Muscle of leg (tissue), 3 donors: ENCODE measurements at regions not wholly inside any gene's neighbourhood (a gene's known extent, or its start where the extent isn't known, plus 50 kb on each side); places are given as distances from the start of the nearest gene placed in this dataset.
"Not testable (repeated sequence)": the region's sequence is repeated elsewhere in the genome, so short reads cannot be mapped to it uniquely, and the experiment has no call there.

Source experiments
- DNase-seq: peaks from one replicate; pipeline ENCODE4 v3.0.0; 2013
- H3K27ac ChIP-seq: one replicate; pipeline ENCODE4 v1.5.1; 2013; ENCODE audit warnings: mild to moderate bottlenecking, low read length, control low read depth
- H3K27me3 ChIP-seq: one replicate; pipeline ENCODE4 v1.6.1; 2013; ENCODE audit warnings: low read length; ENCODE audit not compliant: control insufficient read depth, insufficient read depth
- H3K36me3 ChIP-seq: one replicate; pipeline ENCODE4 v1.6.1; 2013; ENCODE audit warnings: low read length; ENCODE audit not compliant: control insufficient read depth, insufficient read depth
- H3K4me1 ChIP-seq: one replicate; pipeline ENCODE4 v1.6.1; 2013; ENCODE audit warnings: low read length; ENCODE audit not compliant: control insufficient read depth, insufficient read depth
- H3K4me3 ChIP-seq: one replicate; pipeline ENCODE4 v1.5.1; 2013; ENCODE audit warnings: low read length, control low read depth
- H3K9me3 ChIP-seq: replicated peaks from 2 replicates; pipeline ENCODE4 v1.6.1; 2013; ENCODE audit warnings: low read depth, low read length; ENCODE audit not compliant: control insufficient read depth
- WGBS: methylation state at CpG from one replicate; pipeline ENCODE4 v1.1.5; 2013; ENCODE audit warnings: missing lambda C conversion rate; ENCODE audit not compliant: insufficient coverage; 5-methylcytosine and 5-hydroxymethylcytosine counted together

- Histone ChIP-seq H3K4me1 (no peaks in the 10 kb centered on the region), H3K9me3 (no peaks in the 10 kb centered on the region), H3K4me3 (no peak overlapping the region), H3K27ac (no peak overlapping the region), H3K27me3 (no peaks in the 10 kb centered on the region), H3K36me3 (no peaks in the 10 kb centered on the region)
- 50% methylated on average over 1 of the region's 2 CpGs for WGBS
- no peak for DNase-seq
These were observed 1142.7 kb upstream of the SLC39A10 start for GRCh38 chr2:194514281-194514680.

DNA sequence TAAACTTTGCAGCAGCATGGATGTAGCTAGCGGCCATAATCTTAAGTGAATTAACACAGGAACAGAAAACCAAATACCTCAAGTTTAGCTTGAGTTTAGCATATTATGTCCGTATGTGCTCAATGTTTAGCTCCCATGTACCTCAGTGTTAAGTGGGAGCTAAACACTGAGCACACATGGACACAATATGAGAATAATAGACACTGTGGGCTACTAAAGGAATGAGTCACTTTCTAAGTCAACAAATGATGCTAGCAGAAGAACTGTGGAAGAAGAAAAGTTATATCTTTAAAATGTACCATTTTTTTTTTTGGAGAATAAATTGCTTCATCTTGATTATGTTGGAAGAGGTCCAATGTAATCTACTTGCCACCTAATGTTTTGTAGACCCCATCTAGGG lies 1146.0 kb upstream of the SLC39A10 start:
- not testable (repeated sequence) for H3K27ac ChIP-seq, H3K27me3 ChIP-seq, H3K4me1 ChIP-seq, H3K36me3 ChIP-seq, DNase-seq, H3K9me3 ChIP-seq, H3K4me3 ChIP-seq
- WGBS = no CpG with 5 or more reads among the region's 2 CpGs

- WGBS = 60% methylated on average over 1 of the region's 3 CpGs
- not testable (repeated sequence) for H3K9me3 ChIP-seq, H3K27me3 ChIP-seq, DNase-seq, H3K36me3 ChIP-seq, H3K27ac ChIP-seq, H3K4me3 ChIP-seq, H3K4me1 ChIP-seq
These were observed 1152.2 kb upstream of the SLC39A10 start for GRCh38 chr2:194504876-194505275.

- Histone ChIP-seq H3K27me3 (no peaks in the 10 kb centered on the region), H3K4me1 (no peaks in the 10 kb centered on the region), H3K4me3 (no peak overlapping the region), H3K36me3 (no peaks in the 10 kb centered on the region), H3K9me3 (no peaks in the 10 kb centered on the region), H3K27ac (no peak overlapping the region)
- DNase-seq = no peak
These were observed 1162.0 kb upstream of the SLC39A10 start for GRCh38 chr2:194495046-194495445.

- H3K27me3 ChIP-seq = no peaks in the 10 kb centered on the region
- DNase-seq = peak; percentile 63
- no peak overlapping the region for H3K27ac ChIP-seq
- no peaks in the 10 kb centered on the region for H3K36me3 ChIP-seq
- H3K4me3 ChIP-seq = no peak overlapping the region
- no peaks in the 10 kb centered on the region for H3K9me3 ChIP-seq
- H3K4me1 ChIP-seq = no peaks in the 10 kb centered on the region
These were observed 1162.6 kb upstream of the SLC39A10 start for GRCh38 chr2:194494401-194494800.

DNA sequence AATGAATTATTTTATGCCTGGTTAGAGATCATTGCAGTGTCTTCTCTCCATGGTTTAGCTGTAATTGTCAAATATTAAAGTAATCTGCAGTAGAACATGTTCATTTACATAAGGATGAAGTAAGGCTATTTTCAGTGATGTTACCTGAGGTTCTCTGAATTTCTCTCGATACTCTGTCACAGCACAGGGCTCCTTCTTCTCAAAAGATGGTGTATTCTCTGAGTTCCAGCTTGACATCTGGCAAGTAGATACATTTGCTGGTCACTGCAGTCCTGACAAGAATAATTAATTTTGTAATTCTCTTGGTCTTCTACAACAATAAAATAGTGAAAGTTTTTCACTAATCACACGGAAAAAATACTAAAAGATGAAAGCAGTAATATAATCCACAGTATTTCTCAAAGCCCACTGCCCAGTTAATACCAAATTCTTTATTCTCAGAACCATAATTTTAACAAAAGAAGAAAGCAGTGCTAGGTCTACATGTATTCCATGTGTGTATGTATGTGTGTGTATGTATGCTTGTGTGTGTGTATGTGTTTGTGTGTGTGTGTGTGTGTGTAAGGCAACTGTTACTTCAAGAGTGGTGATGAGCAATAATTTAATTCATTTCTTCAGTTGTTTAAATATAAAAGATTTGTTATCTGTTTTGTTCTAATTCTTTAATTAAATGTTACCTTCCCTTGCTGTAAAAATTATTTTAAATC lies 1165.5 kb upstream of the SLC39A10 start:
- Histone ChIP-seq H3K27me3 (no peaks in the 10 kb centered on the region), H3K36me3 (no peaks in the 10 kb centered on the region), H3K9me3 (no peaks in the 10 kb centered on the region), H3K4me1 (no peaks in the 10 kb centered on the region), H3K4me3 (no peak overlapping the region), H3K27ac (no peak overlapping the region)
- no CpG with 5 or more reads among the region's 2 CpGs for whole genome bisulfite sequencing
- DNase-seq = no peak

- Histone ChIP-seq H3K36me3 (no peaks in the 10 kb centered on the region), H3K27ac (no peak overlapping the region), H3K4me3 (no peak overlapping the region), H3K9me3 (no peaks in the 10 kb centered on the region), H3K27me3 (no peaks in the 10 kb centered on the region), H3K4me1 (no peaks in the 10 kb centered on the region)
- DNase-seq = peak; percentile 21
- no CpG with 5 or more reads among the region's 4 CpGs for WGBS
These were observed 1170.7 kb upstream of the SLC39A10 start for GRCh38 chr2:194486326-194486725.

DNA sequence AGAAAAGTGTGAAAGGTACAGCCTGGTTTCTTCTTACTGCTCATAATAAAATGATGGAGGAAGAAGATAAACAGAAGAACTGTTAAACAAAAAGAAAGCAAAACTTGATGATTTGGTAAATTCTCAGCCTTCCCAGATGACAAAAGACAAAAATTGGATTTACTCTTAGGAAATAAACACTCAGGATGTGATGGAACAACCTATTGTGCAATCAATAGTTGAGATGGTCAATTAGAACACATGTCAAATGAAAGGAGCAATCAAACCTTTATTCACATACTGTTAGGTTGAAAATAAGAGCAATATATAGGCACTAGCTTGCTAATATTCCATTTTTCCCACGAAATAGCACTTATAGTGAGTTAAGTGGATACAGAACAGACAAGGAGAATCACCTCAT lies 1174.0 kb upstream of the SLC39A10 start:
- no peaks in the 10 kb centered on the region for H3K9me3 ChIP-seq
- H3K4me3 ChIP-seq = no peak overlapping the region
- no peak overlapping the region for H3K27ac ChIP-seq
- DNase-seq = no peak
- no peaks in the 10 kb centered on the region for H3K4me1 ChIP-seq
- no CpG with 5 or more reads among the region's 1 CpG for WGBS
- no peaks in the 10 kb centered on the region for H3K27me3 ChIP-seq
- no peaks in the 10 kb centered on the region for H3K36me3 ChIP-seq

DNA sequence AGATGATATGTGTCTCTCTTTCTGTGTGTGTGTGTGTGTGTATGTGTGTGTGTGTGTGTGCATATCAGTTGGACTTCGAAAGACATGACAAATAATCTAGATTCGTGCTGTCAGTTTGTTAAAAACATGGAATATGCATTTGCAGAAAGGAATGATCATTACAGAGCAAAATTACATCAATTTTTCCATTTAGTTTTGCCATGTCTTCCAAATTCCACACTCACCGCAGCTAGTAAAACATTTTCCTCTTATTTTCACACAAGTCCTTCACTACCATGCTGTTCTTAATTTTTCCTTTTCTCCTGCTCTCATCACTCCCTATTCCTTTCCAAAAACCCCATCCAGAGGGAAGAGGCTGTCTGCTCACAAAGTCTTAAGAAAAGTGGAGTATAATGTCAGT lies 1191.4 kb upstream of the SLC39A10 start:
- Histone ChIP-seq H3K4me1 (no peaks in the 10 kb centered on the region), H3K36me3 (no peaks in the 10 kb centered on the region), H3K4me3 (no peak overlapping the region), H3K27ac (no peak overlapping the region), H3K27me3 (no peaks in the 10 kb centered on the region), H3K9me3 (no peaks in the 10 kb centered on the region)
- WGBS = no CpG with 5 or more reads among the region's 3 CpGs
- peak; percentile 70 for DNase-seq

GRCh38 chr2:194464964-194465638 lies 1191.9 kb upstream of the SLC39A10 start:
- Histone ChIP-seq H3K36me3 (no peaks in the 10 kb centered on the region), H3K27me3 (no peaks in the 10 kb centered on the region), H3K4me1 (no peaks in the 10 kb centered on the region), H3K9me3 (no peaks in the 10 kb centered on the region), H3K27ac (no peak overlapping the region), H3K4me3 (no peak overlapping the region)
- no CpG with 5 or more reads among the region's 8 CpGs for WGBS
- DNase-seq = peak; percentile 5

DNA sequence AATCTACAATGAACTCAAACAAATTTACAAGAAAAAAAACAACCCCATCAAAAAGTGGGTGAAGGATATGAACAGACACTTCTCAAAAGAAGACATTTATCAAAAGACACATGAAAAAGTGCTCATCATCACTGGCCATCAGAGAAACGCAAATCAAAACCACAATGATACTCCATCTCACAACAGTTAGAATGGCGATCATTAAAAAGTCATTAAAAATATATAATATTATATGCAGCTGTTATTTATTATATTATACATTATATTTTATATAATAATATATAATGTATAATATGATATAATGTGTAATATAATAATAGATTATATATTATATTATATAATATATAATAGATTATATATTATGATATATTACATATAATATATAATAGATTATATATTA lies 1194.1 kb upstream of the SLC39A10 start:
- H3K27me3 ChIP-seq, H3K4me1 ChIP-seq, DNase-seq, H3K27ac ChIP-seq, H3K36me3 ChIP-seq, H3K4me3 ChIP-seq, H3K9me3 ChIP-seq: not testable (repeated sequence)
- no CpG with 5 or more reads among the region's 2 CpGs for WGBS
